GM19023 (cell line): ENCODE measurements at regions not wholly inside any gene's neighbourhood (a gene's known extent, or its start where the extent isn't known, plus 50 kb on each side); places are given as distances from the start of the nearest gene placed in this dataset.

ENCODE experiments used
- ATAC-seq: cut with Tn5 transposase; IDR thresholded peaks from one replicate; pipeline ENCODE4 v1.9.1; 2021; ENCODE audit warnings: mild to moderate bottlenecking, moderate library complexity; ENCODE audit not compliant: unreplicated experiment

DNA sequence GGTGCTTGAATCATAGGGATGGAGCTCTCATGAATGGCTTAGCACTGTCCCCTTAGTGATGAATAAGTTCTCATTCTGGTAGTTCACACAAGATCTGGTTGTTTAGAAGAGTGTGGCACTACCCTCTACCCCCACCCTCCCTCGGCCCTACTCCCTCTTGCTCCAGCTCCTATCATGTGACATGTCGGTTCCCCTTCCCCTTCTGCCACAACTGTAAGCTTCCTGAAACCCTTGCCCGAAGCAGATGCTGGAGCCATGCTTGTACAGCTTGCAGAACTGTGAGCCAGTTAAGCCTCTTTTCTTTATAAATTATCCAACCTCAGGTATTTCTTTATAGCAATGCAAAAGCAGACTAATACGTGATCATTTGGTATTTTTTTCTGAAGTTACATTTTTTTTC, 1012.6 kb downstream of the BCL11A start:
- ATAC-seq, result no peak

DNA sequence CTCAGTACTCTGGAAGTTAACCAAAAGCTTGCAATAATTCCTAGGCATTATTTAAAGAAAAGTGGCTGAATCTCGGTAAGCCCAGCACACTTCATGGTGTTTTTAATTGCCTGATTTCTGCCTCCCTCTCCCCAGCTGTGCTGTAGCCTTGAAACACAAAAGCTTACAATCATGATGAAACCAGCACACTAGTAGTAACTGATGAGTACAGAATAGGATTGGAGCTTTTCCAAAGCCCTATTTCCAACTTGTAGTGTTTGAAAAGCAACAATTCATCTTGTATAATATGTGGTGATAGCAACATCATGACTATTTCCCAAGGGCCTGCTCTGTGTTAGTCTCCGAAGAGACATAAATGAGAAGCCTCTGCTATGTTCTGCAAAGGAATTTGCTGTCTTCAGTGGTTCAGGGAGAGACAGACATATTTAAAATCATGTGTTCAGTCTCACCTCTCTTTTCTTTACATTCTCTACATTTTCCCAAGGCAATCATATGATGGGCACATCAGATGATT, 1015.0 kb downstream of the BCL11A start:
- ATAC-seq, result no peak

DNA sequence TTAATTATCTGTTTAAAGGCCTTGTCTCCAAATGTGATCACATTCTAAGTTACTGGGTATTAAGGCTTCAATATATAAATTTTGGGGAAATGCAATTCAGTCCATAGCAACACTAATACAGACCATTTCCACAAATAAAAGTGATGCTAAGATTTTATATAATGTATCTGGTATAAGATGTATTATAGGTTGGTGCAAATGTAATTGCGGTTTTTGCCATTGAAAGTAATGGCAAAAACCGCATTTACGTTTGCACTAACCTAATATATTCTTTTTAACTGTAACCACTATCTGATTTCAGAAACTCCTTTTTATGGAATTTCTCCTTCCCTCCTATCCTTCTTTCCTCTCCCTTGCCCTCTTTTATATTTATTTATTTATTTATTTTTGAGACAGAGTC, 1020.6 kb downstream of the BCL11A start:
- no peak for ATAC-seq

DNA sequence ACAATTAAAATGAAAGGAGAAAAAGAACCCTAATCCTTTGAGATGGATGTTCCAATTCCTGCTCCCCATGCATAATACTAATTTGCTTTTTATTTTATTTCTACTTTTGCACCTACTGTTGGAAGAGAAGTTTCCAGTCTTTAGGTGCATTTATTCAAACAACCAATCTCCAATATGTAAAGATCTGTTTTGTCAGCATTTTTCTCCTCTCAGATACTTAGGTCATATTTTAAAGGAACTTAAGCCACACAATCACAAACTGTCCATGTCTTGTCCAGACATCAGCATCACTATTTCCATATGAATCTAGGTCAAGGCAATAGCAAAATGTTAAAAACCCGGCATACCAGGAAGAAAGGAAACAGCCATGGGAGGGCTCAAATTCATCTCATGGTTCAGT, 1023.2 kb downstream of the BCL11A start:
- no peak for ATAC-seq

DNA sequence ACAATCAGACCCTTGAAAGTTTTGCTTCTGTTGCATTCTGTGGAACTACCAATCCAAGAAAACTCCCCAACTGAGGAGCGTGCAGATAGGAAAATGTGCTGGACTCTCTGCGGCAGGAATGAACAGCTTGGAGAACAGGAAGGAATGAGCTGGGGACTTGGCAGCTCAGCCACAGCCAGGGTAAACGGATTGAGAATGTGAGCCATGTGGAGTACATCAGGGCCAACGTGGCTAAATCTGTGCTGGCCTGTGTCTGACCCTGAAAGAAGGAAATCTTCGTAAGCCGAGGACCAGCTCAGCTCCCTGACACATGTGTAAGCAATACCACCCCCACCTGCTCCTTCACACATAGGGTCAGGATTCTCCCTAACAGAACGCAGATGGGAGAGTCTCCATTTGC, 1023.7 kb downstream of the BCL11A start:
- ATAC-seq, result no peak

DNA sequence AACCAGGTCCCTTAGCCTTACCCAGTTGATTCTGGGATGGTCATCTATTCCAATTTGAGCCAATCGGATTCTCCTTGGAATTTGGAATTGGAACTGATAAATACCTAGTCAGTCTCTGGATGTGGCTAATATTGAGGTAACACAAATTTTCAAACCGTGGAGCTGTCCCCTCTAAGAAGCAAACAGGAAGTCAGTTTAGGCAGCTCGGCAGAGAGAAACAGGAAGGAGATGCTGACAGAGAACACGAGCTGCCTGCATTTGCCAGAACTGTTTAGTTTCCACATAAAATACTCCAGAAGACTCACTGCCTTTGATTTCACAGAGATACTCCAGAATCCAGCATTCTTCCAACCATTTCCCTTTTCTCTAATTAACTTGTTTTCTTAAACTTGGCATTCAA, 1024.9 kb downstream of the BCL11A start:
- ATAC-seq, result no peak

DNA sequence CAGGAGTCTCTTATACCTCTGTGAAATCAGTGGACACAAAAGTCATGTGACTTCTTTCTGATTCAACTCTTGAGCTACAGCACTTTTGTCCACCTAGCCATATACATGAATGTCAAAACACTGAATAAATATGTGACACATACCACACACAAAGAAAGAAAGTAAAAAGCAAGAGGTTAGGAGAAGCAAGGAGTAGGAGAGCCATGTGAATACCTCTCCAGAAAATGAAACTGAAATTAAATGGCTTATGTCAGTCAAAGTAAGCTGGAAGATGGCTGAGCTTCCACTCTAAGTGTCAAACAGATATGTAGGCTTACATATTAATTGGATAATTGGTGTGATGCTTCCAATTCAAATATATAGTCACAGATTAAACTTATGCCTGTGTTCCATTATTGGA, 1050.5 kb downstream of the BCL11A start:
- no peak for ATAC-seq

DNA sequence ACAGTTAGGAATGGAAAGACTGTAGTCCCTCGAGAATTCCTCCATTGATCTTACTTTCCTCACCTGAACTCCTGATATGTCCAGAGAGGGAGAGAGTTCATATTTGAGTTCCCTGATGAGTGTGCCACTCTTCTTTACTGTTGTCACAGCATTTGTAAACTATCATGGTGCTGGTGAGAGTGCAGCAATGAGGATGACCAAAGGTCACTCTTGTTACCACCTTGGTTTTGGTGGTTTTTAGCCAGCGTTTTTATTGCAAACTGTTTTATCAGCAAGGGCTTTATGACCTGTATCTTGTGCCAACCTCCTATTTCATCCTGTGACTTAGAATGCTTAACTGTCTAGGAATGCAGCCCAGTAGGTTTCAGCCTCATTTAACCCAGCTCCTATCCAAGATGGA, 1062.5 kb downstream of the BCL11A start:
- no peak for ATAC-seq

DNA sequence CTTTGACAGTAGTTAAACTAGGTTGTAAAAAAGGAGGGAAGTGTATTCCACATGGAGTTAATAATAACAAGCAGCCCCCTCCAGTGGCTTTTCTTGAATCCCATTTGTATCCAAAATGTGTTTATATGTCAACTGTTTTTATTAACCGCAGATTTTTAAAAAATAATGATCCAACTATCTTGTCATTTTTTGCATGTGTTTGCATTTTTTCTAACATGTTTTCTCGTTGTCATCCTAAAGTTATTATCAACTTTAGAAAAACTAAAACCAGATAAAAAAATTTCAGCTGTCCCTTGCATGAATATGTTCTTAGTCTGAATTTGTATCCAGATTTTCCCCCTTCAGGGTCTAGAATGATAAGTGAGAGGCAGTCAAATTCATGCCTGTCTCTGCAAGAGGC, 1063.3 kb downstream of the BCL11A start:
- ATAC-seq, result no peak

DNA sequence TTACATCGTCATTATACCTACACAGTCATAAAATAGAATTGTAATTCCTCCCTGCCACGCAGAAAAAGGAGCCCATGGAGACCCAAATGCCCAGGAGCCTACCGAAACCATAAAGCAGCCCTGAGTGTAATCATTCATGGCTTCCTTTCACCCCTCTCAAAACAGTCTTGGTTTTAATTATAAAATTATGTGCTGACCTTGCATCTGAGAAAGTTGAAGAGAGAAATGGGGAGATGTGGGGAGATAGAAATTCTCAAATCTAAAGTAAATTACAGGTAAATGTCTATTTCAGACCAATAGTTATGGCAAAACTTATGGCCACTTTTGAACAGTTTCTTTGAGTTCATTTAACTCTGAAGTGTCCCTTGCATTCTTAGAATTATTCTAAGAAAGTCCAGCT, 1068.8 kb downstream of the BCL11A start:
- no peak for ATAC-seq

DNA sequence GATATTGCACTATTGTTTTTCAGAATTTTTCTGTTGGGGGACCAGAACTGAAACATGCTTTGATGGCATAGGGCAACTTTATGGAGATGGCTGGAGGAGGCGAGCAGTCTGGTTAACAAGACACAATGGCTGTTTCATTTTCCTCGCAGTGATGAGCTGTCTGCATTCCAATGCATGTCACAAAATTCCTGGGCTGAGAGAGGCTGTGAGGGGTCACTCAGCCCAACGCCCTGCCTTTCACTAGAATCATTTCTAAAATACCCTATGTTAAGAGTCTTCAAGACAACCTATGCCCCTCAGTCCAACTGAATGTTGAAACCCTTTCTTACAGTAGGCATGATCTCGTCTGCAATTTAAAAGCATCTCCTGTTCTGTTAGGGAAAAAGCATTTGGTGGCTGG, 1090.0 kb downstream of the BCL11A start:
- no peak for ATAC-seq

DNA sequence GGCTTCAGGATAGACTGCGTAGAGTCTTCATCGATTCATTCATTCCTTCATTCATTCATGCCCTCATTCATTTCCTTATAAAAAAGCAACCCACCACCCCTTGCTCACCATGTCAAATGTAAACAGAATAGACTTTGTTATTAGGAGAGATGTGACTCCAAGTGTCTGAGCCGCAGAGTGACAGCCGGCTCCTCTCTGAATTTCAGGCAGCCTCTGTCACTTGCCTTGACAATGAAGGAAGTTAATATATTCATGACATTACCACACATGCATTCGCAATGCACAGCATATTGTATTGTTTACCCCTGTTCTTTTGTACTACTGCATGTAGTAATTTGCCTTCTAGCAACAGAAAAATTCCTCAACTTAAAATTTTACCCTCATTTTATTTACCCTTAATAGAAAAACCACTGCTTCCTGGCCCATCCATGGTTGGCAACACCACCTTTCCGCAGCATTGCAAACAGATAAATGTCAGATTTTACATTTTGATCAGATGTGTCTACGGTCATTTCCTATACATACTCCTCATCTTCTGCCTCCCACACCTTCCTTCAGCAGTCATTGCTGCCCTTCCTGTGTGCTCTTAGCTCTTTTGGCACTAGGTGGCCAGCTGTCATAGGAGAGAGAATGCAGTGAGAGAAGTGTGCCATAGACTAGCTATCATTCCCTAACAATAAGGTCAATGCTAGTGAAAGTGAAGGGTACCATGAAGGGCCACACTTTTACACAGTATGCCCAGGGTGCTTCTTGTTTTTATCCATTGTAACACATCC, 1090.8 kb downstream of the BCL11A start:
- no peak for ATAC-seq

DNA sequence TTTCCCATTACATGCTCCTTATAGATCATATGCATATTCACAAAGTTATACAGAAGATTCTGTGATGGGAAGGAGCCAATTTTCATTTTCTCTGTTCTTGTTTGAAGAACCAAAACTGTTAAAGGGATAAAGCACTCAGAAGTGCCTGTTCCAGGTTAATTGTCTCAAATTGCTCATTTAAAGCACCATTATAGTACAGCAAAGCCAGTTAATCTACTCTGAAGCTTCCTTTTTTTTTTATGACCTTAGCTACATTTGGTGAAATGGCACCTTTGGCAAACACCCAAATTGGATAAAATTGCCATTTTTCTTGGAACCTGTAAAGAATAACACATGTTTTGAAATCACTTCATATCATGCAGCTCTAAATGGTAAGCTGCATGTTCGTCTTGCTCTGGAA, 1092.3 kb downstream of the BCL11A start:
- no peak for ATAC-seq

DNA sequence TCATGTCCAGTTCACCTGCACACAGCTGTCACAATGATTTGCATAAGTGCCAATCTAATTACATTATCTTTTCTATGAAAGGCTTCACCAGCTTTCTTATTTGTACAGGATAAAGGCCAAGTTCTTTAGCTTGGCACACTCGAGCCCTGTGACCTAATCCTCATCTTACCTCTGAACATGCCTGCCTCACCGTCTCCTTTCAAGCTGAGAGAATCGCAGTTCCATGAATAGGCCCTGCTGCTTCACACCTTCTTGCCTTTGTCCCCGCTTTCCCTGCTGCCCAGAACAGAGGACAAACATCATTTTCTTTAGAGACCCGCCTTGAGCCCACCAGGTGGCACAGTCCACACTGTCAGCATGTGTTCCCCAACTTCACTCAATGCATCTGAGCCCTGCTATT, 1094.7 kb downstream of the BCL11A start:
- ATAC-seq, result no peak

DNA sequence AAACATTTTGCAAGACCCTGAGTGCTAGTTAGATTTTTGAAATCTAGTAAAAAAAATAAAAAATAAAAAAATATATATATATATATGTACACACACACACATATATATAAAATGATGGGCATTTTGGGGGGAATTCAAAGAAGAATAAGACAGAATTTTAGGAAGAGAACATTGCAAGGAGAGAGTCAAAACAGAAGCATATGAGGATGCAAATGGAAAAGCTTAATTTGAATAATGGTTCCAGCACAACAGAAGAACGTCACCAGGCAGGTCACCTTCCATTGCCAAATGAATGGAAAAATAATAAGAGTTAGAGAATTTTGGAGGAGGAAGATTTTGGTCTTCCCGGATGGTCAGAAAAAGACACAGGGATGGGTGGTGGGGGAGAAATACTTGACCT, 1097.2 kb downstream of the BCL11A start:
- no peak for ATAC-seq

DNA sequence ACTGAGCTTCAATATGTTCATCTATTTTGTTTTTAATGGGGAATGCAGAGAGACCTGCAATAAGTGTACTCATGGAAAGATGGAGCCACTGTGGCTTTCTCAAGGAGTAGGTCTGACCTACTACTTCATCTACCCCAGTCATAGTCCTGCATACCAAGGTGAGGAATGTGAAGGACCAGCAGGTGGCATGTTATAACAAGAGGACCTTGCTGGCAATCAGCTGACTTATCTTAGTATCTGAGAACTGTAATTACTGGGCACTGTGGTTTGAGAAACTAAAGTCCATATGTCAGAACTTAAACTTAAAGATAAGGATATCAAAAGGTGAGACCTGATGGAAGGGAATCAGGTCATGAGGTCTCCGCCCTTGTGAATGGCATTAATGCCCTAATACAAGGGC, 1104.2 kb downstream of the BCL11A start:
- ATAC-seq, result no peak

DNA sequence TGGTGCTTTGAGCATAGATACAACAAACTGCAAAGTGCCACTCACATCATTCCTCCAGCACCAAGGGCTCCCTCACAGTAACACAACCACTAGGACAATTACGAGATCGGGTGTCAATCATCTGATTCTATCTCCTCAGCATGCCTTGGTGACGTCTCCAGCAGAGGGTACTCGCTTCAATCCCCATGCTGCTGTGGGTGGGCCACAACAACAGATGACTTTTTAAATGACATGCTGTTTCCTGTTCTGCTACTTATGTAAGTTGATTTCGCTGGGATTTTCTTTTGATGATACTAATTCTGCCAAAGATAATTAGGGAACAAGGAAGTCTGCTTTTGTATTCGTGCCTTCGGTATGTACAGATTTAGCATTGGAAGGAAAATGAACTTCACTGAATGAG, 1113.0 kb downstream of the BCL11A start:
- no peak for ATAC-seq

DNA sequence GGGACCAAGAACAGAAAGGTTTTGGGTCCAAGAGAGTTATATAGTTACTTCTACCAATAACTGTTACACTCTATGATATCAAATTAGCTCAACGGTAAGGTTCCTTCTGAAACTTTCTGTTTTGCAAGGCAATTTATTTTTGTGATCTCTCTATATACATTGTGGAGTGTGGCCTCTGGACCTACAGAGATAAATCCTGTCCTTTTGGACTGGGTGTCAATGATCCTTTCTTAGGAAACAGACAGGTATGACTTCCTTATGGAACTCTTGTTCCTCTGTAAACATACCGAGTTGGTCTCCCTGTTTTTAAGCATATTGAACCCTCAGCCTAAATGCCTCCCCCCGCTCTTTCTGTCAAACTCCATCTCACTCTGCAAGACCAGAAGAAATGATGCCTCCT, 1117.8 kb downstream of the BCL11A start:
- ATAC-seq, result no peak

DNA sequence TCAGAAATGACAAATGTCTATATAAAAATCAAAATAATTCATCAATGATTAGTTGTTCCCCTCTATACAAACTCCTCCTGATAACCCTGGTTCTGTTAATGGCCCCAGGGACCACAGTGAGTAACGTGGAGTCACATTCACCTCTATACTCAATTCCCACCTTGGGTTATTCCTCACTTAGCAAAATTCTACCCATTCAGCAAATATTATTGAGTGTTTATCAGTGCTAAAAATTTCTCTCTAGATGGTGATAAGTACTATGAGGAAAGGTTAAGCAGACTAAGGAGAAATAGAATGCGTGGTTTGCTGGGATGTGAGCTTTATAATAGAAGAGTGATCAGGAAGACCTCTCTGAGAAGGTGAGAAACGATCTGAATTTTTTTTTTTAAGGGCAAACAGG, 1124.5 kb downstream of the BCL11A start:
- no peak for ATAC-seq

DNA sequence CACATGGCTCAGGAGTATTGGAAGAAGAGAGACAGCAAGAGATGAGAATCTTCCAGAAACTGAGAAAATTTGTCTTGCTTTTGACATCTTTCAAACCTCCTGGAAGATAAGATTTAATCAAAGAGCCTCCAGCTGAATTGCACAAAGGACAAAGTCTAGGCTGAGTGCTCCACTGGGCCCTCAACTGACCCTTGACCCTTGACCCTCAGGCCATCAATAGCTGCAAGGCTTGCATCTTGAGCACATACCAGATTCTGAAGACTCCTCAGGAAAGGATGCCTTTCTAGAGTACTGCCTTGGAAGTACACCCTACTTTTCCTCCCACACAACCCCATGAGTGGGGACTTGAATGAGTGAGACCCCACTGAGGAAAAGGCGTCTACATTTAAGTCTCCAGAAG, 1125.5 kb downstream of the BCL11A start:
- no peak for ATAC-seq

DNA sequence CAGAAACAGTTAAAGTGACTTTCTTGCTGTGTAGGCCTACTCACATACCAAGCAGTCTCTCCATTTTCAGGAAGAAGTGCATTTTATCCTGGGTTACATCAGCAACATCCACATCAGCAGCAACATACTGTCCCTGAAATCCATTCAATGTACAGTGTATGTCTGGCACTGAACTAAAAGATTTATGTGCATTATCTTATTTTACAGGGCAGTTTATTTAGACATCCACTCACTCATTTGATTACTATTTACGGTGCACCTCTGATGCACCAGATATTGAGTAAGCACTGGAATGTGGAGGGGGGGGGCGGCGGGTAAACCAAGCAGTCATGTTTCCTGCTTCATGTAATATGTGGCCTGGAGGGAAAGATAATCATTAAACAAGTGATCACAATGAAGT, 1128.2 kb downstream of the BCL11A start:
- ATAC-seq, result no peak

DNA sequence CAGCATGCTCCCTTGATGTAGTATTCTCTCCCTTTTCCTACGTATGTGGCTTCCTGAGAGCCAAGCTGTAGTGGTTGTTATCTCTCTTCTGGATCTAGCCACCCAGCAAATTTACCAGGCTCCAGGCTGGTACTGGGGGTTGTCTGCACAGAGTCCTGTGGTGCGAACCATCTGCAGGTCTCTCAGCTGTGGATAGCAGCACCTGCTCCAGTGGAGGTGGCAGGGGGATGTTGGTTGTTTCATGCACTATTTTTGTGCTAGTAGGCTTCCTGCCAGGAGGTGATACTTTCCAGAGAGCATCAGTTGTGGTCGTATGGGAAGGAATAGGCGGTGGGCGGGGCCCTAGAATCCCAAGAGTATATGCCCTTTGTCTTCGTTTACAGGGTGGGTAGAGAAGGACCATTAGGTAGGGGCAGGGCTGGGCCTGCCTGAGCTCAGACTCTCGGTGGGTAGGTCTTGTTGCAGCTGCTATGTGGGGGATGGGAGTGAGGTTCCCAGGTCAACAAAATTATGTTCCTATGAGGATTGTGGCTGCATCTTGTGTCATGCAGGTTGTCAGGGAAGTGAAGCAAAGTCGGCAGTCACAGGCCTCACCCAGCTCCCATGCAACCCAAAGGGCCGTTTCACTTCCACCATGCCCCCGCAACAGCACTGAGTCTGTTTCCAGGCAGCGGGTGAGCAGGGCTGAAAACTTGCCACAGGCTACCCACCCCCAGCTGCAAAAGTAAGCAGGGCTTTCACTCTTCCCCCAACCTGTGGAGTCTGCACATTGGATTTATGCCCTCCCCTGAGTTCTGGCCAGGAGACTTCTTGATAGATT, 1139.5 kb downstream of the BCL11A start:
- no peak for ATAC-seq
